ENCODE measurements at regions not wholly inside any gene's neighbourhood (a gene's known extent, or its start where the extent isn't known, plus 50 kb on each side); places are given as distances from the start of the nearest gene placed in this dataset.

GRCh38 chr2:144099780-144100377 lies 420.0 kb downstream of the ZEB2 start:
- TF ChIP-seq CTCF (IDR thresholded peaks at IDR 0.05), result no peak
- DNase-seq (ENCODE audit: low spot score), result no peak
- ATAC-seq (ENCODE audit: low FRiP score), result peak; percentile 76

- ATAC-seq (ENCODE audit: low FRiP score), result no peak
- no peak for DNase-seq (ENCODE audit: low spot score)
- TF ChIP-seq CTCF (IDR thresholded peaks at IDR 0.05), result no peak
Measured at GRCh38 chr2:144099340-144099739, 420.6 kb downstream of the ZEB2 start.

- ATAC-seq (ENCODE audit: low FRiP score) (no peak), DNase-seq (ENCODE audit: low spot score) (no peak)
- TF ChIP-seq CTCF (IDR thresholded peaks at IDR 0.05), result no peak
Measured at GRCh38 chr2:144097440-144098225, 422.3 kb downstream of the ZEB2 start.

GRCh38 chr2:144096531-144096930 lies 423.4 kb downstream of the ZEB2 start:
- ATAC-seq (ENCODE audit: low FRiP score) (no peak), DNase-seq (ENCODE audit: low spot score) (no peak)
- no peak for TF ChIP-seq CTCF (IDR thresholded peaks at IDR 0.05)

- no peak for DNase-seq (ENCODE audit: low spot score)
- TF ChIP-seq CTCF (IDR thresholded peaks at IDR 0.05), result no peak
- ATAC-seq (ENCODE audit: low FRiP score), result no peak
Measured at GRCh38 chr2:144094408-144095151, 425.3 kb downstream of the ZEB2 start.

GRCh38 chr2:144091622-144092021 lies 428.3 kb downstream of the ZEB2 start:
- no peak for TF ChIP-seq CTCF (IDR thresholded peaks at IDR 0.05)
- DNase-seq (ENCODE audit: low spot score), result no peak
- no peak for ATAC-seq (ENCODE audit: low FRiP score)

Data from omental fat pad (tissue), 3 donors.